ENCODE measurements at regions not wholly inside any gene's neighbourhood (a gene's known extent, or its start where the extent isn't known, plus 50 kb on each side); places are given as distances from the start of the nearest gene placed in this dataset.

DNA sequence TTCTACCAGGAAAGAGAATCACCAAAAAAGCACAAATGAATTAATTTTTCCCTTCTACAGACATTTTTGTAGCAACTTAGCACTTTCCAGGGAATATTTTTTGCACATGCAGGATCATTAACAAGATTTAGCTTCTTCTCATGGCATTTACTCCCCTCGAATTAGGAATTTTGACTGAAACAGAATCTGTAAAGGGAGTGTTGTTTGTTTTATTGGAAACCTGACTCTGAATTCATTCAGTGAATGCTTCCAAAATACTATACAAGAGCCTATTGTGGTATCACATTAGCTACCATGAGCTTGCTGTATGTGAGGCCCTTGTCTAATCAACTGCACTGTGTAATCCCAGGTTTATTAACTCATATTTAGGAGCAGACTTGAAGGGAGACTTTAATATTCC is 130.4 kb upstream of the ATP10A start:
- H3K4me2 ChIP-seq (replicated peaks; ENCODE audit: low read depth, low read length, poor library complexity, severe bottlenecking) = no peak overlapping the region
- H3K79me2 ChIP-seq (ENCODE audit: control insufficient read depth, insufficient read depth, low read length) = no peaks in the 10 kb centered on the region
- no peak overlapping the region for H3K27ac ChIP-seq (ENCODE audit: low read length in 2 of 2)
- H3K27me3 ChIP-seq (replicated peaks in 1 of 4; ENCODE audit: control extremely low read depth in 1 of 4, control insufficient read depth in 3 of 4, insufficient read depth in 4 of 4, low read length in 3 of 4) = no peaks in the 10 kb centered on the region
- H3K4me1 ChIP-seq (ENCODE audit: control insufficient read depth in 2 of 2, insufficient read depth in 2 of 2, low read length in 2 of 2) = no peaks in the 10 kb centered on the region
- Mint-ChIP-seq H3K4me1 (no peaks in the 10 kb centered on the region), H3K9me3 (ENCODE audit: insufficient read depth) (peaks cover 2% of the 10 kb centered on the region), H3K27ac (no peak overlapping the region), H3K27me3 (peaks cover 13% of the 10 kb centered on the region), H3K4me3 (no peak overlapping the region)
- ATAC-seq (ENCODE audit: low read depth) (no peak), DNase-seq (no peak)
- H3K36me3 ChIP-seq (replicated peaks in 1 of 2; ENCODE audit: control extremely low read depth in 1 of 2, control insufficient read depth in 1 of 2, extremely low read depth in 1 of 2, insufficient read depth in 2 of 2, low read length in 1 of 2) = no peaks in the 10 kb centered on the region
- H3K9me3 ChIP-seq (ENCODE audit: control extremely low read depth in 1 of 3, control insufficient read depth in 2 of 3, insufficient read depth in 1 of 3, low read length in 2 of 3) = peaks cover 0 to 13% (median 0%) of the 10 kb centered on the region in 3 donors
- TF ChIP-seq CTCF (IDR thresholded peaks at IDR 0.05) = no peak
- TF ChIP-seq EZH2 (IDR thresholded peaks at IDR 0.05; ENCODE audit: borderline replicate concordance, insufficient read depth, low read depth, low read length, poor library complexity, severe bottlenecking) = no peak
- intact Hi-C loops (cut with micrococcal nuclease) = no loop called here
- WGBS (ENCODE audit: insufficient coverage) = no CpG with 5 or more reads among the region's 1 CpG
- no peak overlapping the region for H3K4me3 ChIP-seq (ENCODE audit: control extremely low read depth in 1 of 5, extremely low read depth in 1 of 5, insufficient read depth in 1 of 5, low read depth in 2 of 5, low read length in 4 of 5)
- POLR2A ChIA-PET = no interaction called here
- no peaks in the 10 kb centered on the region for H4K20me1 ChIP-seq (ENCODE audit: control insufficient read depth, insufficient read depth, low read length, poor library complexity, severe bottlenecking)
- no peak overlapping the region for H3K9ac ChIP-seq (ENCODE audit: low read length)
- CTCF ChIA-PET = no interaction called here
- no peak overlapping the region for H2AFZ ChIP-seq (ENCODE audit: insufficient read depth, low read depth, low read length, poor library complexity, severe bottlenecking)

DNA sequence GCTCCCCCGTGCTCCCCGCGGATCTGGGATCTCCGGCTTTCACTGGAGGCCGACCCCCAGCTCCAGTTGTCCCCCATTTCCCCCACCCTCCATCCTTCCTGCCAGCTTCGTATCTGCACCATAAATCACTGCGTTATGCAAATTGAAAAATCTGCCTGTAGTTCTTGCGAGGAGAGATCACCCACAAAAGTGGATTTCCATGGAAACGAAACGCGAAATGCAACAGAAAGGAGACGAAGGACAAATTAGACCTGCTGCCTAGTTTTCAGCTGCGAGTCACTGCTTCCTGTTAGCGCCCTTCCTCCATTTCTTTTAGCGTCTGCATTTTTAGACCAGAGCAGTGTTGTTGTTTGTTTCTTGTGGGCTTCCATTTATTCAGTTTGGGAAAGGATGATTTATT is 127.1 kb upstream of the ATP10A start:
- H3K4me1 Mint-ChIP-seq = no peaks in the 10 kb centered on the region
- H3K27ac Mint-ChIP-seq = no peak overlapping the region
- Histone ChIP-seq H3K36me3 (replicated peaks in 1 of 2; ENCODE audit: control extremely low read depth in 1 of 2, control insufficient read depth in 1 of 2, extremely low read depth in 1 of 2, insufficient read depth in 2 of 2, low read length in 1 of 2) (no peaks in the 10 kb centered on the region), H4K20me1 (ENCODE audit: control insufficient read depth, insufficient read depth, low read length, poor library complexity, severe bottlenecking) (no peaks in the 10 kb centered on the region), H3K4me1 (ENCODE audit: control insufficient read depth in 2 of 2, insufficient read depth in 2 of 2, low read length in 2 of 2) (no peaks in the 10 kb centered on the region), H3K27me3 (replicated peaks in 1 of 4; ENCODE audit: control extremely low read depth in 1 of 4, control insufficient read depth in 3 of 4, insufficient read depth in 4 of 4, low read length in 3 of 4) (no peaks in the 10 kb centered on the region), H3K79me2 (ENCODE audit: control insufficient read depth, insufficient read depth, low read length) (no peaks in the 10 kb centered on the region), H3K4me2 (replicated peaks; ENCODE audit: low read depth, low read length, poor library complexity, severe bottlenecking) (no peak overlapping the region), H3K9ac (ENCODE audit: low read length) (no peak overlapping the region), H3K4me3 (ENCODE audit: control extremely low read depth in 1 of 5, extremely low read depth in 1 of 5, insufficient read depth in 1 of 5, low read depth in 2 of 5, low read length in 4 of 5) (no peak overlapping the region), H3K27ac (ENCODE audit: low read length in 2 of 2) (no peak overlapping the region), H2AFZ (ENCODE audit: insufficient read depth, low read depth, low read length, poor library complexity, severe bottlenecking) (no peak overlapping the region), H3K9me3 (ENCODE audit: control extremely low read depth in 1 of 3, control insufficient read depth in 2 of 3, insufficient read depth in 1 of 3, low read length in 2 of 3) (peaks cover 0 to 13% (median 0%) of the 10 kb centered on the region in 3 donors)
- no peak for TF ChIP-seq CTCF (IDR thresholded peaks at IDR 0.05)
- no peak for TF ChIP-seq EZH2 (IDR thresholded peaks at IDR 0.05; ENCODE audit: borderline replicate concordance, insufficient read depth, low read depth, low read length, poor library complexity, severe bottlenecking)
- DNase-seq (no peak), ATAC-seq (ENCODE audit: low read depth) (no peak)
- POLR2A ChIA-PET = no interaction called here
- WGBS (ENCODE audit: insufficient coverage) = 89% methylated on average over 13 of the region's 15 CpGs
- CTCF ChIA-PET = no interaction called here
- H3K9me3 Mint-ChIP-seq (ENCODE audit: insufficient read depth) = no peaks in the 10 kb centered on the region
- H3K27me3 Mint-ChIP-seq = no peaks in the 10 kb centered on the region
- no peak overlapping the region for H3K4me3 Mint-ChIP-seq
- intact Hi-C loops (cut with micrococcal nuclease) = no loop called here
